ENCODE measurements at regions not wholly inside any gene's neighbourhood (a gene's known extent, or its start where the extent isn't known, plus 50 kb on each side); places are given as distances from the start of the nearest gene placed in this dataset.

DNA sequence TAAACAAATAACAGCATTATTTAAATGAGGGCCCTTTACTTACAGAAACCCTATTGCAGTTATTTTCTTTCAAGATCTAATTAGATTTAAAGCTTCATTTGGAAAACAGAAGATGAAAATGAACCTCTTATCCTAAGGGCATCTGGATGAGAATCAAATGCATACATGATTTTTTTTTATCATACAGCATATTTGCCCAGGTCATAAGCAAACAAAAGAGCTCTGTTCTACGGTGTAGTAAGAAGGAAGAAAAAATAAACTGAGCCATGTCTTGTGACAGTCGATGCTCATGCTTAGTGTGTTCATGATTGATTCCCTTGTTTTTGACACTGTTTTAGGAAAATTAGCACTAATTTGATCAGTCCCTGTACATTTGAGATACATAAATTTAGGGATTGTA, 202.6 kb upstream of the RNF32 start:
- TF ChIP-seq GATA2 (IDR thresholded peaks at IDR 0.05; ENCODE audit: low read depth, low read length), result no peak
- no peak for TF ChIP-seq GATA3 (IDR thresholded peaks at IDR 0.05; ENCODE audit: low read depth, low read length)

Measured in SH-SY5Y (cell line).